Left cardiac atrium (tissue), 4 donors: ENCODE measurements at regions not wholly inside any gene's neighbourhood (a gene's known extent, or its start where the extent isn't known, plus 50 kb on each side); places are given as distances from the start of the nearest gene placed in this dataset.

ENCODE experiments used
- ATAC-seq, 2 donors: fragments of 200-7000 bp; cut with Tn5 transposase; one replicate each; pipeline ENCODE4 v1.9.1; 2020; ENCODE audit warnings: mild to moderate bottlenecking in 2 of 2, moderate library complexity in 2 of 2
- DNase-seq: peaks from one replicate; pipeline ENCODE4 v3.0.0-alpha.2; 2020
- intact Hi-C, 2 donors: fragments of 100-400 bp; cut with DNase I; formaldehyde crosslinking; loops; one replicate each; pipeline versions ENCODE4 v1.14.1 to v1.15.1; 2022 to 2023
- donor health status: DM: no; HTN: yes; CAD: no.
- donor health status: DM: no; HTN: yes; CAD: no; lungs with severe emphysema.
- donor health status: DM: yes; HTN: yes; CAD: no.
- donor health status: Dilated cardiomyopathy.

DNA sequence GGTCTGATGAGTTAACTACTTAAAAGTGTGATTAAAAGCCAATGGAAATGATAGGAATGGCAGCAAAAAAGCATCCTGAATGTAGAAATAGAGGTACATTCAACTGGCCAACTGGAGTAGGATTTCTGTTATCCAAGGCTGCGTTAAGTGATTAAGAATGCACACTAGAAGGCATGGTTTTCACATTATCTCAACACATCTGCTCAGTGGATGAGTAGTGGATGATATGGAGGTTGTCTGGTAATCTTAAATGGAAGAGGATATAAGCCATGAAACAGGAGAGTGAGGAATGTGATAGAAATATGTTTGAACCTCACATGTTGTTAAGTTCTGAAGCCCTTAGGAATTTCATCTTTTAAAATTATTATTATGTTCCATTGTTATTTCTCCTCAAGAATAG, 839.9 kb downstream of the USP25 start:
- intact Hi-C loops = no loop called here
- no peak for DNase-seq
- no peak for ATAC-seq

GRCh38 chr21:16570171-16570570, 840.4 kb downstream of the USP25 start:
- ATAC-seq = no peak
- no peak for DNase-seq
- intact Hi-C loops = no loop called here

DNA sequence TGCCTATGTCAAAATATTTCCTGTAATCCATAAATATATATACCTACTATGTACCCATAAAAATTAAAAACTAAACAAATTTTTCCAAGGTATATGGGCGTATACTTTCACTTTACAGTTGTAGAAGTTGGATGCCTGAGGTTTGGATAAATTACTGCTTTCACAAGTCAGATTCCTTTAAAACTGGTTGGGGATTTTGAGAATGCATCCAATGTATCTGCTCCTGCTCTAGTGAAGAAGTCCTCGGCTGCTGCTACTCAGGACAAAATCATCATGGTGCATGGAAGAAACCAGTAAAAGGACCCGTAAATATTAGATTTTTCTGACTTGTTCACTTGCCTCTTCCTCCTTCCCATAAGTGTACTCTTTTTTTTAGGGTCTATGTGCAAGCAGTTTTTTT, 841.1 kb downstream of the USP25 start:
- intact Hi-C loops = no loop called here
- DNase-seq (no peak), ATAC-seq (no peak)

- DNase-seq = no peak
- intact Hi-C loops = no loop called here
- no peak for ATAC-seq
Observed at GRCh38 chr21:16571594-16571993, 841.8 kb downstream of the USP25 start.

- DNase-seq (no peak), ATAC-seq (no peak)
- intact Hi-C loops = no loop called here
Observed at GRCh38 chr21:16572032-16572431, 842.2 kb downstream of the USP25 start.

DNA sequence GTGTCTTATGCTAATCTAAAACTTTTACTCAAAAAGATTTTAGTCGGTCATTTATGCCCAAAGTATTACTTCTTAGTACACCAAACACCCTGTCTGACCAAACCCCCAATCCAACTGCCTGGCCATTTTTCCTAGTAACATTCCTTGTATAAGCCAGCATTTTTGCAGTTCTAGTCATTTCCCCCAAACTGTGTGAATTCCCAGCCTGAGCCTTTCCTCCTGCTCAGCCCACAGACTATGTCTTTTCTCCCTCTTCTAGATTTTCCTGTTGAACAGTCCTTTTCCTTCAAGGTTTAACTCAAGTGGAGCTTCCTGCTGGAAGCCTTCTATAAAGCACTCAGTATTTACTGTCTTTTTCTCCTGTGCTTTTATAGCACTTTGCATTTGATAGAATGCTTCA, 843.8 kb downstream of the USP25 start:
- no peak for DNase-seq
- intact Hi-C loops = no loop called here
- ATAC-seq = peak in 1 of 2 donors; percentile 36

DNA sequence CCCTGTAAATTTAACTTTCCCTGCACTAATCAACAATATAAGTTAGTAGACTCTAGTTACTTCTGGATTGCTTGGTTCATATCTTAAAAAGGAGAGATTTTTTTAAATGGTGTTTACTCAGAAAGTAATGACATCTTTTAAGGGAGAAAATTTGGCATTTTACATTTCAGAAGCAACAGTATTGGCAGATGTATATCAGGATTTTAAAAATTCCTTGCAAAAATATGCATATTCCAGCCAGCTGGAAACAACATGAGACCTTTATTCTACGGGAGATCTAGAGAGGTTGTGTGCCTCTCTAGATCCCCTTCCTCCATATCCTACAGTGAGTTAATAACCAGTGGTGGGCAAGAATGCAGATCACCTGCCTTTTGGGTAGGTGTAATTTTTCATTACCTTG, 848.2 kb downstream of the USP25 start:
- ATAC-seq (no peak), DNase-seq (no peak)
- intact Hi-C loops = no loop called here

GRCh38 chr21:16578912-16579311, 849.1 kb downstream of the USP25 start:
- no peak for DNase-seq
- intact Hi-C loops = no loop called here
- peak; percentile 47 to 56 for ATAC-seq

DNA sequence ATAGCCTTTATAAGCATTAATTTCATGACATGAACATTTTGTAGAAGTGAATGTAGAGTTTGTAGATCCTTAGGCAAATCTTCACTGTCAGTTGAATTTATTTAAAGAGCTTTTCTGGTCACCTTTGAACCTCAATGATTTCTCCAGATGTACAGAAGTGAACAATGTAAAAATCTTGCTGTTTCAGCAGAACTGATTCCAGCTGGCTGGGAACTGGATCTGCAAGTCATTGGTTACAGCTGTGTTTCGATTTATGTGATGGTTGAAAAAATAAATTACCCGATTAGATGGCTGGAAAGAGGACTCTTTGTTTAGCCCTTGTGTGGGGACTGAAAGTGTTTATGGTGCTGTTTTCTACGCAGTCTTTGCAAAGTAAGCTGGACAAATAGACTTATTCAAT, 849.8 kb downstream of the USP25 start:
- intact Hi-C loops = no loop called here
- ATAC-seq (peak; percentile 36 to 50), DNase-seq (no peak)

DNA sequence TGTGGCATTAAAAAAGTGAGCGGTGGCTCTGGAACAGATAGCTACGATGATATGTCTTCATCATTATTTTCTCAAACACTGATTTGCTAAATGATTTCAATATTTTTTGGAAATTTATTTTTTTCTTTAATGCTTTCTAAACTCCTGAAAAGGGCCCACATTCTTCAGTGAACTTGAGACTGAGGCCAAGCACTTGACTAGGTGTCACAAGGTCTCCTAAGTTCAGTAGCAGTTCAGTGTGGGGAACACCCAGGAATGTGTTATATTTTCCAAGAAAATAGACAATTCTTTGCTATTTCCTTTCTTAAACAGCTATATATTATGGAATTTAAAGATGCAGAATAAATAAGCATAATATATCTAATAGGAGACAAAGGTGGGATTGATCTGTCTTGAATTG, 850.9 kb downstream of the USP25 start:
- intact Hi-C loops = no loop called here
- DNase-seq (no peak), ATAC-seq (no peak)

- no peak for DNase-seq
- intact Hi-C loops = no loop called here
- no peak for ATAC-seq
Observed at GRCh38 chr21:16583556-16583955, 853.8 kb downstream of the USP25 start.

DNA sequence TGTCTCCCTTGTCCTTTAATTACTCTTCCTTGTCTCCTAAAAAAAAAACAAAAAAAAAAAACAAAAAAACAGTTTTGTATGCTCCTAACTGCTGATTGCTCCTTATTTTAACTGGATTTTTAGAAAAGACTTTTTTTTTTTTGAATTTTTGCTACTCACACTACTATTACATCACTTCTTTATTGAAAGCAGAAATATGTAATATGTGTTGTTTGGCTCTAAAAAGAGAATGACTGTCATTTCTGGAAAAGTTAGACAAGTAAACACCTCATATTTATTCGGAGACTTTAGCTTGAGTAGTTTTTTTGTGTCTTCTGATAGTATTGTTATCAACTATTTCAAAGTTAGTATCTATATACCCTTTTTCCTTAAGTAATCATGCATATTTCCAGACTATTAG, 855.0 kb downstream of the USP25 start:
- intact Hi-C loops = no loop called here
- ATAC-seq (no peak), DNase-seq (no peak)

DNA sequence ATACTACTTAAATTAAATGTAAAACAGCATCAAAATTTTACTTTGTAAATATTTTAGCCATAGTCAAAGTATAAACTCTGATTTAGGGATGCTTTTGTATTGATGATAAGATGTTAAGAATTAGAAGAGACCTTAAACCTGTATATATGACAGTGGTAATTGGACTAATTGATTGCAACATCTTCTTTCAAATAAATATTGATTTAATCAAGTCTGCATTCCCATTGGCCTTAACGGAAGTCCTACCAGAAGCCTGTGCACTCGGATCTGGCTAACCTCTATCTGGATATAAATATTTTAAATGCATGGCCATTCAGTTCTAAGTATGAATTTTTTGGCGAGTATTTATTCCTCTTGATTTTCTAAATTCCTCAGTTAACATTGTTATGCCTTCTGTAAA, 856.1 kb downstream of the USP25 start:
- DNase-seq = no peak
- no peak for ATAC-seq
- intact Hi-C loops = no loop called here

GRCh38 chr21:16587141-16587581, 857.4 kb downstream of the USP25 start:
- intact Hi-C loops = no loop called here
- ATAC-seq (peak; percentile 64 to 73), DNase-seq (peak; percentile 54)

DNA sequence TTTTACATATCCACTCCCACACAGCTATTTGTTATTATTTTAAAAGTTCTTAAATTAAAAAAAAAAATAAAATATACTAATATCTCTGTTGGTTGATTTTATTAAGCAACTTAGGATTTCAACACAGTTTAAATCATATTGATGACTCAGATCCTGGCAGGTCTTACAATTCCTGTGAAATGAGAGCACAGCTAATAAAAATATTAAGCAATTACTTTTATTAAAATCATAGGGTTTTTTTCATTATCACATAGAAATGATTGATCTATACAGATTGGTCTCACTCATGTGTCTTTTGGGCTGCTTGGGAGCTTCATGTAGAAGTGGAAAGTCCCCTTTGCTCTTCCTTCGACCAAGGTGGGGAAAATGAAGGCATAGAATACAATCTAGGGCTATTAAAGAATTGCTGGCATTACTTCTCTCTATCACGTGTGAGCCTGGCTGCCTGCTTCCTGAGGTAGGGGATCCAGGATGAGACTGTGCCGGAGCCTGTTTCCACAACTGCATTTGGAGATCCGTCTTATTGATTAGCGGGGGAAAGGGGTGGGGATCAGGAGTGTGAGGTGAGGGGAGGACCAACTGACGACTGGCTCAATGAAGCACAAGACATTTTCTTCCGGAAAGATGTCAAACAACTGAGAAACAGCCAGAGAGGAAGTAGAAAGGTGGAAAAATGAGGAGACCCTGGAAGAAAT, 858.0 kb downstream of the USP25 start:
- intact Hi-C loops = no loop called here
- DNase-seq = no peak
- peak; percentile 39 to 64 for ATAC-seq

DNA sequence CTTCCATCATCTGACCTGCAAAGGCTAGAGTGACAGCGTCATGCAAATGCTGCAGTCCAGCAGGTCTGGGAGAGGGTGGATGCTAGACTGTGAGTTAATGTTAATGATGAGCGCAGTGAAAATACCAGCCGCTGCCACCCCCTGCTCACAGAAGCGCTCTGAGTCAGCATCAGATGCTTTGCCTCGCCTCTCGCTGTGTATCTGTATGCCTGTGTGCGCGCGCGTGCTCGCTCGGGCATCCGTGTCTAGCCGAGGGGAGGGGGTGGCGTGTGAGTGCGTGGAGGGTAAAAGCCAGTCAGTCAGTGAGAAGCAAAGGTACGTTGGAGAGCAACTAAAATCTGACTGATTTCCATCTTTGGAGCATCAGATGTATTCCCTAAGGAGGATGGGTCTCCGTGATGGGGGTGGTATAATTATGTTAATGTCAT, 858.7 kb downstream of the USP25 start:
- DNase-seq (peak; percentile 78), ATAC-seq (peak; percentile 89 to 96)
- intact Hi-C loops = no loop called here

DNA sequence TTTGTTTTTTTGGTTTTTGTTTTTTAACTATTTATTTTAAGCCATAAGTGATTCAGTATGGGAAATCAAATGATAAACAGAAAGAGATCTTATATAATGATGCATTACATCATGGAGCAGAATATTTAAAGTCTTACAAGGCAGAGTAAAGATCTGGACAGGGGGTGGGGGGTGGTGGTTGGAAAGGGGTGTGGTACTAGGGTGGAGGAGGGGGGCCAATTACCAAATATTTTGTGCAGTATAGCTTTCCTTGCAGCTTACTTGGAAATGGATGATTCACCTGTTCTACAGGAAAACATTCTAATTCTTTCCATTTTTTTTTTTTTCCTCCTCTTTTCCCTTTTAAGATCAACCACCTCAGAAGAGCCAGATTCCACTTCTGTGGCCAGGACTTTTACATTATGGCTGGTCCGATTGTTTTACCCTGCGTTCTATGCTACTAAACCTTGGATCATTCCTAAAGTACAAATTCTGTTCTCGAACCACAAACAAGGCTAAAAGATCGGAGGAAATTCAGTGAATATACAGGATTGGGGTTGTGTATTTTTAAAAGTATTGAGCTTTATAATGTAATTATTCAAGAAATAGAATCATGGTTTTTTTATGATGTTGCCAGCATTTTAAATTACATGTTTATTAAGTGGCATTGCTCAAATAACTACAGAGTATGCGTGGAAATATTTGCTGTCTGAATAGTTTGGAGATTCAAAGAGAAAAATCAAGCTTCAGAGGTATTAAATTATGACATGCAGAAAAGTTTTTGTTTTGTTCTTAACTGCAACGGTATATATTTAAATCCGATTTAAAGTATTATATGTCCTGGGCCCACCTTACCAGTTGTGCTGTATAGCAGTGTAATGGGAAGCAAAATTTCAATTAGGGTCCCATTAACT, 859.5 kb downstream of the USP25 start:
- intact Hi-C loops = no loop called here

DNA sequence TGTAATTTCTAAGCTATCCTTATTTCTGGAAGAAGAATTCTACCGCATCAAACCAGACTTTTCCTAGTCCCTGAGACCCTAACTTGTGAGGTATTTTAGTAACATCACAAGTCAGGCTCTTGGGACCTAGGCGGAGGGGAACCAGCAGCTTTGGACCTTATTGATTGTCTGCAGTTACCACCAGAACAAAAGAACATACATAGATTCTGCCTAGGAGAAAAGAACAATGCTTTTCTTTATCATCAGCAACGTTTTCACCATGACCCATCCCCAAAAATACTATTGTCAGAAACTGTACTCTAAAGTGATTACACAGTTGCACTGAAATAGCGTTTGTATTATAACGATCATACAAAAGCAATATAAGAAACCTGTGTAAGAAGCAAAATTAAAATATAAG, 860.4 kb downstream of the USP25 start:
- DNase-seq (no peak), ATAC-seq (no peak)
- intact Hi-C loops = no loop called here

More for the DNA sequence above, 859.5 kb downstream of the USP25 start:
- ATAC-seq = no peak
- DNase-seq = no peak

- DNase-seq (no peak), ATAC-seq (no peak)
- intact Hi-C loops = no loop called here
Observed at GRCh38 chr21:16590641-16591292, 861.0 kb downstream of the USP25 start.

DNA sequence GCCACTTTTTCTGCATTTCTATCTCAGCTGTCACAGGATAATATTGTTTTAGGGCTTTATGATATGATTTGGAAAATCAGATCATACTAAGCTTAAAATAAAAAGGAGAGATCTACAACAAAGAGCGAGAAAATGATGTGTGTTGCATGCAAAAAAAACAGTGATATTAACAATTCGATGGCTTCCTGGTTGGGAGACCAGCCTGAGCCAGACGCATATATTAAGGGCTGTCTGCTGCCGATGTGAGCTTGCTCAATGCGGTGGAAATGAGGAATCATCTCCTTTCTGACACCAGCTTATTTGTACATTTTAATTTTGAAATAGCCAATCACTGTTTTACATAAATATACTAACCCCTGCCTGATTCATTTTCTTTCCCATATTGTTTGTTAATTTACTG, 862.6 kb downstream of the USP25 start:
- intact Hi-C loops = no loop called here
- DNase-seq = no peak
- ATAC-seq = no peak
